Neural cell (in vitro differentiated cells): ENCODE measurements at regions not wholly inside any gene's neighbourhood (a gene's known extent, or its start where the extent isn't known, plus 50 kb on each side); places are given as distances from the start of the nearest gene placed in this dataset.

Experiments used
- SMC3 ChIP-seq: fragments of 450-650 bp; conservative IDR thresholded peaks from 2 replicates; pipeline ENCODE4 v1.6.1; 2014; ENCODE audit warnings: antibody characterized with exemption, mild to moderate bottlenecking, moderate library complexity; ENCODE audit not compliant: poor library complexity
- TF ChIP-seq, protein P1 (sequence below): fragments of 450-650 bp; IDR thresholded peaks from 2 replicates; pipeline ENCODE4 v1.5.1; 2014; ENCODE audit warnings: antibody characterized with exemption, mild to moderate bottlenecking, moderate library complexity; ENCODE audit not compliant: poor library complexity, severe bottlenecking

DNA sequence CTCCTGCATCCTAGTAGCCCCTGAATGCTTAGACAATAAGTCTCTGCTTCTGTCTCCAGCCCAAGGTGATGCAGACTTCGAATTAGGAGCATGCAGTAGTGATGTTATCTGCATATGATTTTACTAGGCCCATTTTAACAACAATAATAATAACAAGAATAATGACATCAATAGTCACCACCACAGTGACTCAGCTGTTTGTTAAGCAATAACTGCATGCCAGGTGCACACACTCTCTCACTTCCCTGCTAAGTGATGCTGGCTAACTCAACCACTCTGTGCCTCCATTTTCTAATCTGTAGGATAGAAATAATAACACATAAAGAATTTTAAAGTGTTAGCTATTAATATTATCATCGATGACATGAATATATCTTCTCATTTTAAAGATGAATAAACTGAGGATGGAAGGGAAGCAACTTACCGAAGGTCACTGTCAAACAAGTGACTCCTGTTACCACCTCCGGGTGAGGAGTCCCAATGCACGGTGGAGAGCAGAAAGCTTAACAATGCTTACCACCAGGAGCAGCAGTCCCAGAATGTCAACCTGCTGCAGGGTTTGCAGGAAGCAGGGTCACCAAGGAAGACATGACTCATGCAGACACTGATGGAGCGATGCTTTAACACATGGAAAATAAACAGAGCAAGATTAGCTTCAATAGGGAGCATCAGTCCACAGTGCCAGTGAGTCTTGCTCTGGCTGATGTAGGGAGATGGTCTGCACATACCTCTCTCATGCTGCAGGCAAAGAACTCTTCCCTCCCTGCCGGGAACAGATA, 290.2 kb downstream of the SPATA17 start:
- TF ChIP-seq, protein P1, sequence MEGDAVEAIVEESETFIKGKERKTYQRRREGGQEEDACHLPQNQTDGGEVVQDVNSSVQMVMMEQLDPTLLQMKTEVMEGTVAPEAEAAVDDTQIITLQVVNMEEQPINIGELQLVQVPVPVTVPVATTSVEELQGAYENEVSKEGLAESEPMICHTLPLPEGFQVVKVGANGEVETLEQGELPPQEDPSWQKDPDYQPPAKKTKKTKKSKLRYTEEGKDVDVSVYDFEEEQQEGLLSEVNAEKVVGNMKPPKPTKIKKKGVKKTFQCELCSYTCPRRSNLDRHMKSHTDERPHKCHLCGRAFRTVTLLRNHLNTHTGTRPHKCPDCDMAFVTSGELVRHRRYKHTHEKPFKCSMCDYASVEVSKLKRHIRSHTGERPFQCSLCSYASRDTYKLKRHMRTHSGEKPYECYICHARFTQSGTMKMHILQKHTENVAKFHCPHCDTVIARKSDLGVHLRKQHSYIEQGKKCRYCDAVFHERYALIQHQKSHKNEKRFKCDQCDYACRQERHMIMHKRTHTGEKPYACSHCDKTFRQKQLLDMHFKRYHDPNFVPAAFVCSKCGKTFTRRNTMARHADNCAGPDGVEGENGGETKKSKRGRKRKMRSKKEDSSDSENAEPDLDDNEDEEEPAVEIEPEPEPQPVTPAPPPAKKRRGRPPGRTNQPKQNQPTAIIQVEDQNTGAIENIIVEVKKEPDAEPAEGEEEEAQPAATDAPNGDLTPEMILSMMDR = no peak
- TF ChIP-seq SMC3 = no peak
